ENCODE measurements at regions not wholly inside any gene's neighbourhood (a gene's known extent, or its start where the extent isn't known, plus 50 kb on each side); places are given as distances from the start of the nearest gene placed in this dataset.

DNA sequence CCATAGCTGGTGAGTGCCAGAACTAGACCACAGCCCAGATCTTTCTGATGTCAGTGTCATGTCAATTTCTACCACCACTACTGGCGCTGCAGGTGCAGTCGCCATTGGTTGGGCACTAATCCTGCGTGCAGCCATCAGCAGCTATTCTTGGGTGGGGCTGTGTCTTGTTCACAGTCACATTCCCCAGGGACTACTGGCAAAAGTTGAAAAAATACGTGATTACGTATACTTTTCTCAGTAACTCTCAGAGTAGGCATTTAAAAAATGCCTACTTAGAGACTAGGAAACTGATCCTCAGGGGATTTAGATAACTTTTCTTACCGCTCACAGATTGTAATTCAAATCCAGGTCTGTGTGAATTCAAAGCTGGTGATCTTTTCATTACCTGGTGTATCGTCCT lies 127.7 kb downstream of the ADAMTS15 start:
- H3K79me2 ChIP-seq (ENCODE audit: control insufficient read depth, insufficient read depth, low read length), result no peaks in the 10 kb centered on the region
- no peak overlapping the region for H2AFZ ChIP-seq (ENCODE audit: insufficient read depth, low read depth, low read length, poor library complexity, severe bottlenecking)
- ATAC-seq (ENCODE audit: low read depth) (no peak), DNase-seq (no peak)
- no peak overlapping the region for H3K27ac ChIP-seq (ENCODE audit: low read length in 2 of 2)
- Mint-ChIP-seq H3K4me1 (no peaks in the 10 kb centered on the region), H3K9me3 (ENCODE audit: insufficient read depth) (no peaks in the 10 kb centered on the region), H3K27ac (no peak overlapping the region), H3K27me3 (peaks cover 11% of the 10 kb centered on the region), H3K4me3 (no peak overlapping the region)
- H3K36me3 ChIP-seq (replicated peaks in 1 of 2; ENCODE audit: control extremely low read depth in 1 of 2, control insufficient read depth in 1 of 2, extremely low read depth in 1 of 2, insufficient read depth in 2 of 2, low read length in 1 of 2), result no peaks in the 10 kb centered on the region
- CTCF ChIA-PET, result no interaction called here
- no peak for TF ChIP-seq EZH2 (IDR thresholded peaks at IDR 0.05; ENCODE audit: borderline replicate concordance, insufficient read depth, low read depth, low read length, poor library complexity, severe bottlenecking)
- TF ChIP-seq, protein P1, sequence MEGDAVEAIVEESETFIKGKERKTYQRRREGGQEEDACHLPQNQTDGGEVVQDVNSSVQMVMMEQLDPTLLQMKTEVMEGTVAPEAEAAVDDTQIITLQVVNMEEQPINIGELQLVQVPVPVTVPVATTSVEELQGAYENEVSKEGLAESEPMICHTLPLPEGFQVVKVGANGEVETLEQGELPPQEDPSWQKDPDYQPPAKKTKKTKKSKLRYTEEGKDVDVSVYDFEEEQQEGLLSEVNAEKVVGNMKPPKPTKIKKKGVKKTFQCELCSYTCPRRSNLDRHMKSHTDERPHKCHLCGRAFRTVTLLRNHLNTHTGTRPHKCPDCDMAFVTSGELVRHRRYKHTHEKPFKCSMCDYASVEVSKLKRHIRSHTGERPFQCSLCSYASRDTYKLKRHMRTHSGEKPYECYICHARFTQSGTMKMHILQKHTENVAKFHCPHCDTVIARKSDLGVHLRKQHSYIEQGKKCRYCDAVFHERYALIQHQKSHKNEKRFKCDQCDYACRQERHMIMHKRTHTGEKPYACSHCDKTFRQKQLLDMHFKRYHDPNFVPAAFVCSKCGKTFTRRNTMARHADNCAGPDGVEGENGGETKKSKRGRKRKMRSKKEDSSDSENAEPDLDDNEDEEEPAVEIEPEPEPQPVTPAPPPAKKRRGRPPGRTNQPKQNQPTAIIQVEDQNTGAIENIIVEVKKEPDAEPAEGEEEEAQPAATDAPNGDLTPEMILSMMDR (IDR thresholded peaks at IDR 0.05), result no peak
- POLR2A ChIA-PET, result no interaction called here
- intact Hi-C loops (cut with micrococcal nuclease), result no loop called here
- peaks cover 0 to 8% (median 0%) of the 10 kb centered on the region in 4 experiments for H3K27me3 ChIP-seq (replicated peaks in 1 of 4; ENCODE audit: control extremely low read depth in 1 of 4, control insufficient read depth in 3 of 4, insufficient read depth in 4 of 4, low read length in 3 of 4)
- WGBS (ENCODE audit: insufficient coverage), result 96% methylated on average over 4 of the region's 7 CpGs
- no peaks in the 10 kb centered on the region for H4K20me1 ChIP-seq (ENCODE audit: control insufficient read depth, insufficient read depth, low read length, poor library complexity, severe bottlenecking)
- no peak overlapping the region for H3K9ac ChIP-seq (ENCODE audit: low read length)
- peaks cover 0 to 4% (median 0%) of the 10 kb centered on the region in 3 donors for H3K9me3 ChIP-seq (ENCODE audit: control extremely low read depth in 1 of 3, control insufficient read depth in 2 of 3, insufficient read depth in 1 of 3, low read length in 2 of 3)
- H3K4me3 ChIP-seq (ENCODE audit: control extremely low read depth in 1 of 5, extremely low read depth in 1 of 5, insufficient read depth in 1 of 5, low read depth in 2 of 5, low read length in 4 of 5), result no peak overlapping the region
- no peak overlapping the region for H3K4me2 ChIP-seq (replicated peaks; ENCODE audit: low read depth, low read length, poor library complexity, severe bottlenecking)
- no peaks in the 10 kb centered on the region for H3K4me1 ChIP-seq (ENCODE audit: control insufficient read depth in 2 of 2, insufficient read depth in 2 of 2, low read length in 2 of 2)

DNA sequence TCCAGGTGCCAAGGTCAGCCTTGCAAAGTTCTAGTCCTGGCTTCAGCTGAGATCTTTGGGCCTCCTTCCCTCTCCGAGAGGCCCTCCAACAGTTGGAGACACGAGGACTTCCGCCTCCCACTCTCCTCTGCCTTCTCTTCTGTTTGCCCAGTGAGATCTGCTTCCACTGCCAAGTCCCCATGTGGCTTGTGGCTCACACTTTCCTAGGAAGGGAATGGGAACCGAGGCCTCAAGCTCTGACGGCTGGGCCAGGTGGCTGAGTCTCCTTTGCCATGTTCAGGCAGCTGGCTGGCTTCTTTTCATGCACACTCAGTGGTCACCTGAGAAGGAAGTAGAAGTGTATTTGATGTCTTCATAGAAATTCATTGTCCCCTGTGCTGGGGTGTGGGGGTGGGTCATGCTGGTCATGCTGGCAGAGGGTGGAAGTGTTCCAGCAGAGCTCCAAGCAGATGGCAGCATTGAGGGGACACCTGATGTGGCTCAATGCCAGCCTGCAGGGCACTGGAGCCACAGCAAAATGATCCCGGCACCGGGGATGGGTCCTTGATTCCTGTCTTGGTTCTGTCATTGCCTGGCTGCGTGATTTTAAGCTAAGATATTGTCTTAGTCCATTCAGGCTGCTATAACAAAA lies 130.4 kb downstream of the ADAMTS15 start:
- intact Hi-C loops (cut with micrococcal nuclease), result no loop called here
- Histone ChIP-seq H3K9ac (ENCODE audit: low read length) (no peak overlapping the region), H3K9me3 (ENCODE audit: control extremely low read depth in 1 of 3, control insufficient read depth in 2 of 3, insufficient read depth in 1 of 3, low read length in 2 of 3) (peaks cover 0 to 4% (median 0%) of the 10 kb centered on the region in 3 donors), H3K27me3 (replicated peaks in 1 of 4; ENCODE audit: control extremely low read depth in 1 of 4, control insufficient read depth in 3 of 4, insufficient read depth in 4 of 4, low read length in 3 of 4) (peaks cover 0 to 8% (median 0%) of the 10 kb centered on the region in 4 experiments), H3K4me2 (replicated peaks; ENCODE audit: low read depth, low read length, poor library complexity, severe bottlenecking) (no peak overlapping the region), H3K36me3 (replicated peaks in 1 of 2; ENCODE audit: control extremely low read depth in 1 of 2, control insufficient read depth in 1 of 2, extremely low read depth in 1 of 2, insufficient read depth in 2 of 2, low read length in 1 of 2) (no peaks in the 10 kb centered on the region), H3K4me1 (ENCODE audit: control insufficient read depth in 2 of 2, insufficient read depth in 2 of 2, low read length in 2 of 2) (no peaks in the 10 kb centered on the region), H2AFZ (ENCODE audit: insufficient read depth, low read depth, low read length, poor library complexity, severe bottlenecking) (no peak overlapping the region), H3K27ac (ENCODE audit: low read length in 2 of 2) (no peak overlapping the region), H3K4me3 (ENCODE audit: control extremely low read depth in 1 of 5, extremely low read depth in 1 of 5, insufficient read depth in 1 of 5, low read depth in 2 of 5, low read length in 4 of 5) (no peak overlapping the region), H3K79me2 (ENCODE audit: control insufficient read depth, insufficient read depth, low read length) (no peaks in the 10 kb centered on the region), H4K20me1 (ENCODE audit: control insufficient read depth, insufficient read depth, low read length, poor library complexity, severe bottlenecking) (no peaks in the 10 kb centered on the region)
- no peaks in the 10 kb centered on the region for H3K4me1 Mint-ChIP-seq
- no peaks in the 10 kb centered on the region for H3K9me3 Mint-ChIP-seq (ENCODE audit: insufficient read depth)
- TF ChIP-seq EZH2 (IDR thresholded peaks at IDR 0.05; ENCODE audit: borderline replicate concordance, insufficient read depth, low read depth, low read length, poor library complexity, severe bottlenecking), result no peak
- TF ChIP-seq, protein P1 (IDR thresholded peaks at IDR 0.05), result no peak
- H3K4me3 Mint-ChIP-seq, result no peak overlapping the region
- no peak overlapping the region for H3K27ac Mint-ChIP-seq
- ChIA-PET CTCF (no interaction called here), POLR2A (no interaction called here)
- DNase-seq (no peak), ATAC-seq (ENCODE audit: low read depth) (no peak)
- peaks cover 18% of the 10 kb centered on the region for H3K27me3 Mint-ChIP-seq
- WGBS (ENCODE audit: insufficient coverage), result 75% methylated on average over 7 of the region's 8 CpGs

Data from B cell (primary cell).